Upper lobe of right lung (tissue), 1 donor: ENCODE measurements at regions not wholly inside any gene's neighbourhood (a gene's known extent, or its start where the extent isn't known, plus 50 kb on each side); places are given as distances from the start of the nearest gene placed in this dataset.

Source experiments
- ATAC-seq: fragments of 200-7000 bp; cut with Tn5 transposase; one replicate; pipeline ENCODE4 v1.9.1; 2020; ENCODE audit warnings: mild to moderate bottlenecking, moderate library complexity
- DNase-seq: peaks from one replicate; pipeline ENCODE4 v3.0.0-alpha.2; 2020
- H3K27ac ChIP-seq: fragments of 200-600 bp; one replicate; pipeline ENCODE4 v1.8.0; 2022
- H3K27me3 ChIP-seq: fragments of 200-600 bp; one replicate; pipeline ENCODE4 v1.8.0; 2022; ENCODE audit warnings: mild to moderate bottlenecking
- H3K36me3 ChIP-seq: fragments of 200-600 bp; one replicate; pipeline ENCODE4 v1.8.0; 2022
- H3K4me1 ChIP-seq: fragments of 200-600 bp; one replicate; pipeline ENCODE4 v1.8.0; 2022
- H3K4me3 ChIP-seq: fragments of 200-600 bp; one replicate; pipeline ENCODE4 v1.8.0; 2022; ENCODE audit warnings: mild to moderate bottlenecking
- H3K9me3 ChIP-seq: fragments of 200-600 bp; one replicate; pipeline ENCODE4 v1.8.0; 2022
- CTCF ChIP-seq: fragments of 200-600 bp; IDR thresholded peaks from one replicate; pipeline ENCODE4 v1.8.0; 2022; ENCODE audit warnings: antibody characterized with exemption
- intact Hi-C: fragments of 100-400 bp; cut with DNase I; formaldehyde crosslinking; loops from one replicate; pipeline ENCODE4 v1.11.0; 2022
- donor health status: DM: no; HTN: yes; CAD: no; lungs with severe emphysema.

GRCh38 chr6:56314683-56315523 lies 67.5 kb upstream of the COL21A1 start:
- H3K27me3 ChIP-seq: no peaks in the 10 kb centered on the region
- no peaks in the 10 kb centered on the region for H3K9me3 ChIP-seq
- intact Hi-C loops: no loop called here
- no peak overlapping the region for H3K4me3 ChIP-seq
- DNase-seq (no peak), ATAC-seq (peak; percentile 64)
- H3K36me3 ChIP-seq: no peaks in the 10 kb centered on the region
- no peak overlapping the region for H3K27ac ChIP-seq
- TF ChIP-seq CTCF: peak; percentile 72
- H3K4me1 ChIP-seq: peaks cover 15% of the 10 kb centered on the region

GRCh38 chr6:56311533-56312448 lies 64.4 kb upstream of the COL21A1 start:
- peaks cover 15% of the 10 kb centered on the region for H3K4me1 ChIP-seq
- no peak for TF ChIP-seq CTCF
- H3K36me3 ChIP-seq: no peaks in the 10 kb centered on the region
- no peak overlapping the region for H3K27ac ChIP-seq
- DNase-seq: no peak
- no peaks in the 10 kb centered on the region for H3K27me3 ChIP-seq
- no peak overlapping the region for H3K4me3 ChIP-seq
- H3K9me3 ChIP-seq: no peaks in the 10 kb centered on the region
- peak; percentile 50 for ATAC-seq
- intact Hi-C loops: no loop called here

GRCh38 chr6:56311061-56311460 lies 63.7 kb upstream of the COL21A1 start:
- H3K36me3 ChIP-seq: no peaks in the 10 kb centered on the region
- DNase-seq (no peak), ATAC-seq (peak; percentile 60)
- H3K4me1 ChIP-seq: peaks cover 15% of the 10 kb centered on the region
- intact Hi-C loops: no loop called here
- H3K9me3 ChIP-seq: no peaks in the 10 kb centered on the region
- TF ChIP-seq CTCF: no peak
- H3K27ac ChIP-seq: no peak overlapping the region
- H3K27me3 ChIP-seq: no peaks in the 10 kb centered on the region
- H3K4me3 ChIP-seq: no peak overlapping the region

GRCh38 chr6:56310241-56310640 lies 62.9 kb upstream of the COL21A1 start:
- Histone ChIP-seq H3K9me3 (no peaks in the 10 kb centered on the region), H3K27me3 (no peaks in the 10 kb centered on the region), H3K27ac (no peak overlapping the region), H3K4me3 (no peak overlapping the region), H3K4me1 (peaks cover 15% of the 10 kb centered on the region), H3K36me3 (no peaks in the 10 kb centered on the region)
- intact Hi-C loops: no loop called here
- ATAC-seq (no peak), DNase-seq (no peak)
- no peak for TF ChIP-seq CTCF

GRCh38 chr6:56299916-56300315 lies 52.5 kb upstream of the COL21A1 start:
- DNase-seq (no peak), ATAC-seq (no peak)
- no peaks in the 10 kb centered on the region for H3K36me3 ChIP-seq
- no peak overlapping the region for H3K4me3 ChIP-seq
- no peaks in the 10 kb centered on the region for H3K9me3 ChIP-seq
- no peak overlapping the region for H3K27ac ChIP-seq
- no peaks in the 10 kb centered on the region for H3K4me1 ChIP-seq
- no peaks in the 10 kb centered on the region for H3K27me3 ChIP-seq
- intact Hi-C loops: no loop called here
- no peak for TF ChIP-seq CTCF
